ENCODE measurements at regions not wholly inside any gene's neighbourhood (a gene's known extent, or its start where the extent isn't known, plus 50 kb on each side); places are given as distances from the start of the nearest gene placed in this dataset.

DNA sequence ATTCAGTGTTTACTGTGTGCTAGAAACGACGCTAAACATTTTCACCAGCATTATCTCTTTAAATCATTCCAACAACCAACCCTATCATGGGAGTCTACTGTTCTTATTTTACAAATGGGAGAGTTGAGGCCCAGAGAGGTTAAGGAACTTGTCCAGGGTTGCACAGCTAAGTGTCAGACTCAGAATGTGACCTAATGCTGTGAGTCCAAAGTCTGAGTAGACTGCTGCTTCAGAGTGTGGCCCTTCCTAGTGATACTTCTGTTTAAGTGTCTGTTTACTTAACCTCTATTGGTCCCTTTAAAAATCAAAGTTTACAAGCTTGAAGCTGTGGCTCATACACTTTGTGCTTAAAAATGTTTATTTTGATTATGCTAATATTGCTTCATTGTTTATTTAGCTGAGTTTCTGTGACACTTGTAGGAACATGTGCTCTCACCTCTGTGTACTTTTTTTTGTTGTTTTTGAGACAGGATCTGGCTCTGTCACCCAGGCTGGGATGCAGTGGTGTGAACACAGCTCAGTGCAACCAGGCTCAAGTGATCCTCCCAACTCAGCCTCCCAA lies 84.4 kb upstream of the SYPL1 start:
- no peak for DNase-seq

DNA sequence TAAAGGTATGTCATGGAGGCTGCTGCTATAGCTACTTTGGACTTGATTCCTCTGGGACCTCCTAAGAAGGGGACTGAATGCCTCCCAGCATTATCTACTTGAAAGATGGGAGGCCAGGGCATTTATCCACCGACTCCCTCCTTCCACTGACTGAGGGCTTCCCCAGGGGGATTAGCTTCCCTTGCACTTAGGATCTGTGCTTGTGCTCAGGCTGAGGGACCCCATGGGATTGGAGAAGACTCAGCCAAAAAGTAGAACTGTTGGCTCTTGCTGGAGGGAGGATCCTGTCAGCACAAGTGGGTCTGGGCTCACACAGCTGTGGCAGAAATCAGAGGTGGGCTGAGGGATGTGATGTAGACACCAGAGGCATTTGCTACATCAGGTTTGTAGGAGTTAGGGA lies 81.5 kb upstream of the SYPL1 start:
- DNase-seq = no peak

DNA sequence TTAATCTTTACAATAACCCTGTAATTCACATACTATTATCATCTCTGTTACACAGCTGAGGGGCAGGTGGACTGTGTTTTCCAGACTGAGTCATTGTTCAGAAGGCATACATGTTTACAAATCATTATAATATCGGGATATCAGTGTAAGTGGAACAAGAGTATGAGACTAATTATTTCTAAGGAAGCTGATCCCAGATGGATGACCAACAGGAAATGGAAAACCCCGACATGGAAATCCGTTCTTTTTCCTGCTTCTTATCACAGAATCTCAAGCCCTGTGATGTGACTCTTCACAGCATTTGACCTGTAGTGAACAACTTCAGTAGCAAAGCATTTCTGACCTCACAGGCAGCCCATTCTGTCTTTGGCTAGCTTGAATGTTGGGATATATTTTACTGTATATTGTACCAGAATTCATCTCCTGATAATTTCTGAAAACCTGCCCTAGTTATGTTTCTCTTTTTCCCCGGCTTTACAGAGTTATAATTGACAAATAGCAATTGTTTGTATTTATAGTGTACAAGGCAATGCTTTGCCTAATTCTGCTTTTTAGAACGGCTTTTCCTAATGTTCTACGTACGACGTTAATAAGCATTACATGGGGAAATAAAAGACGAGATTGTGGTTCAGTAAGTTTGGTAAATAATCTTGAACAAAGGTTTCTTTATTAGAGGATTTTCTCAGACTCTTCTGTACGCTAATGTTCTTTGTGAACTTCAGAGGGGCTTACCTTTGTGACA lies 78.6 kb upstream of the SYPL1 start:
- no peak for DNase-seq

DNA sequence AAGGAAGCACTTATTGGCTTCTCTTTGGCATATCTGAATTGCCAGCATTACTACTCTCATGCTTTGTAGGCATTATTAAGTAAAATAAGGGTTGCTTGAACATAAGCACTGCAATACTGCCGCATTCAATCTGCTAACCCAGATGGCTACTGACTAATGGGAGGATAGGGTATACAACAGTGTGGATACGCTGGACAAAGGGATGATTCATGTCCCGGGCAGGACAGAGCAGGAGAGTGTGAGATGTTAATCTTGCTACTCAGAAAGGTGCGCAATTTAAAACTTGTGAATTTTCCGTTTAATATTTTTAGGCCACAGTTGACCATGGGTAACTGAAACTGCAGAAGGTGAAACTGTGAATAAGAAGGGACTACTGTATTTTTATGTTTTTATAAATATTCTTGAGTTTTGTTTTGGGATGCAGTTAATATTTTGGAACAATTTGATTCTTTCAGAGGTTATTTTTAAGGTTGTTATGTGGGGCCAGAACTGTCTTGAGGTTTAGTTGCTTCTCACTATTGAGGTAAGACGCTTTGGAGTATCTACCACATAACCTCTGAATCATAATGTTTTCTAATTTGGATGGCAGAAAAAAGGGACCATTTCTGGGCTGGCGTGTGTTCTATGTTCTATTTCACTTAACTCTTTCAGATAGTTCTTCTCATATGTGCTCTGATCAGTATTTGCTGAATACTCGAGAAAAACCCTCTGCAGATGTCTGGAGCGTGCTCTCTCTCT lies 75.7 kb upstream of the SYPL1 start:
- DNase-seq = no peak

DNA sequence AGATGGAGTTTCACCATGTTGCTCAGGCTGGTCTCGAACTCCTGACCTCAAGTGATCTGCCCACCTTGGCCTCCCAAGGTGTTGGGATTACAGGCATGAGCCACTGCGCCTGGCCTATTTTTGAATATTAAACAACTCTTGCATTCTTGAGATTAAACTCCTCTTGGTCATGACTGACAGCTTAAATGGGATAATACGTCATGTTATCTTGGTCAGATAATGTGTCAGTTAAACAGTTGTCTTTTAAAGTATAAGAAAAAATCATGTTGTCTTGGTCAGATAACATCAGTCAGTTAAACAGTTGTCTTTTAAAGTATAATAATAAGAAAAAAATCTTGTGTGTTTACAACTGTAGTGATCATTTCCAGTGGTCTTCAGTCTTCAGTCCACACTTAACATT lies 73.6 kb upstream of the SYPL1 start:
- DNase-seq = no peak

DNA sequence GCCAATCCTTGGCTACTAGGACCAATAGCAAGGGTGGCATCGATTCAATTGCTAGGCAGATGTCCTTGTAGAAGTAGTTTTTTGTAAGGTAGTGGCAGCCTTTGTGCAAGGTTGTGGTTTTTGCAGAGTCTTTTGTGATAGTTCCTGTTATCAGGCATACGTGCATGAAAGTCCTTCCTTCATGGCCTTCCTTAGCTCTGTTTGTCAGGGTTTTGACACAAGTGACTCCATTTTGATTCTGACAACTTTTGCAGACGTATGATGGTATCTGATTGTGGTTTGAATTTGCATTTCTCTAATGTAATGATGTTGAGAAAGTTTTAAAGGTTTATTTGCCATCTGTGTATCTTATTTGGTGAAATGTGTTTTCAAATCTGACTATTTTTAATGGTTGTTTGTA lies 71.8 kb upstream of the SYPL1 start:
- no peak for DNase-seq

DNA sequence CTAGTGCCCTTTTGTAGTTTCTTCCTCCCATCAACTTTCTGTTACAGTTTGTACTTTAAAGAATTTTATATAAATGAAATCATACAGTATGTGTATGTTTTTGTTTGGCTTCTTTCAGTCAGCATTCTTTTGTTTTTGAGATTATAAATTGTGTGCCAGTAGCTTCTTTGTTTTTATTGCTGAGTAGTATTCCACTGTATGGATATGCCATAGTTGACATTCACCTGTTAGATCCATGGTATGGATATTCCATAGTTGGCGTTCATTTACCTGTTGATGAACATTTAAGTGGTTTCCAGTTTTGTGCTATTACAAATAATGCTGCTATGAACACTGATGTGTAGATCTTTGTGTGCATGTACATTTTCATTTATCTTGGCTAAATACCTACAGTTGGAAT lies 70.8 kb upstream of the SYPL1 start:
- DNase-seq = no peak

DNA sequence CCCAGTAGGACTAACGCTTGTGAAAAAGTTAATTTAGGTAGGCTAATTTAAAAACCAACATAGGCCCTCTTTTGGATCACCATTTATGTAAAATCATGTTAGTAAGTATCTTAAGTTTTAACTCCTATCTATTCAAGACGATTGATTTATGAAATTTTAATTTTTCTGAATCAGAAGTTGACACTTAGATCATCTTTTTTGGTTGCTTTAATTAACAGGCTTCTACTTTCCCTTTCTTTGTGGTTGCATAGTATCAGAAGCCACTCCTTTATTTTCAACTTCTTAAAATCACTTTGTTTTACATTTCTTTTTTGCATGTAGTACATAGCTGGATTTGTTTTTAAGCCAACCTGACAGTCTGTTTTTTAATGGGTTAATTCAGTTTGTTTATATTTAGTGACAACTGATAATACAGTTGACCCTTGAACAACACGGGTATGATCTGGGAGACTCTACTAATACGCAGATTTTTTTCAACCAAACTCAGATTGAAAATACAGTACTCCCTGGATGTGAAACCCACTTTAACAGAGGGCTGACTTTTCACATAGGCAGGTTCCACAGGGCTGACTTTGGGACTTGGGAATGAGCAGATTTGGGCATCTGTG lies 69.7 kb upstream of the SYPL1 start:
- no peak for DNase-seq

DNA sequence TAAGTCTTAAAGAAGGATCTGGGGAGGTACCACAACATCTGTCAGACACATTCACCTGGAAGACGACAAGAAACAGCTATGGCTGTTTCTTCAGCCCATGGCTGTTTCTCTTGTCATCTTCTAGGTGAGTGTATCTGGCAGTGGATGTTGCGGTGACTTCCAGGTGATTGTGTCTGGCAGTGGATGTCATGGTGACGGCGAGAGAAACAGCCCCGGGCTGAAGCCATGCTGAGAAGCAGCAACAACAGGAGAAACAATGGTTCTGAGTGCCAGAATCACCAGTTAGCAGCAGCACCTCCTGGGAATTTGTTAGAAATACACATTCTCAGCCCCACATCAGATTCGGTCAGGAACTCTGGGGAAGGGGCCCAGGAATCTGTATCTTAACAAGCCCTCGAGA lies 68.6 kb upstream of the SYPL1 start:
- DNase-seq = no peak

DNA sequence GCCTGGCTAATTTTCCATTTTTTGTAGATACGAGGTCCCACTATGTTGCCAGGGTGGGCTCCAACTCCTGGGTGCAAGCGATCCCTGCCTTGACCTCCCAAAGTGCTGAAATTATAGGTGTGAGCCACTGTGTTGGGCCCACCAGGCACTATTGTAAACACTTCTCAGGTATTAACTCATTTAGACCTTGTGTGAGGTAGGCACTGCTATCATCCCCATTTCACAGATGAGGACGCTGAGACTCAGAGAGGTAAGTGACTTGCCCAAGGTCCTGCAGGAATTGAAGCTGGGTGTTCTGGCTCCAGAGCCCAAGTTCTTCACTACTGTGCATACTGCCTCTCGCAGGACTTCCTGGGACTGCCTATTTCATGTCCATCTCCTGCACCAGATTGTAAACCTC lies 67.1 kb upstream of the SYPL1 start:
- no peak for DNase-seq

DNA sequence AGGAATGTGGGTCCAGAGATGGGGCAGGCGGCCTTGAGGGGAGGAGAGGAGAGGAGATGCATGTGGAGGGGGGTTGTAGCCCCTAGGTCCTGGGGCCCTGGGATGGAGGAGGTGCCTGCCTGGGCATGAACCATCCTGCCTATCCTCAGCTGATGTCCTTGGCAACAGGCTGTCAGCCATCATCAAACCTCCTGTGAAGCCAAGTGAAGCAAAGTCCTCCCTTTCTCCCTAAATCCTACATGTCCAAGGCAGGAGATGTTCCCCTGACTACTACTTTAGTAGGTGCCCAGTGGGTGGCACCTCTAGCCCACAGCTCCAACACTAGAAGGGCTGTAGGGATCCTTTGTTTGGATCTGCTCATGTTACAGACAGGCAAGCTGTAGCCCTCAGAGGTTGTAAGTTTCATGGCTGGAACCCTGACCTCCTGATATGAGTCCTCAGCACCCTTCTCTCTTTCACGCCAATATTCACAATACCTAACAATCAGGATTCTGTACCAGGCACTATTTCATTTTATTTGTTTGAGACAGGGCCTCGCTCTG lies 66.6 kb upstream of the SYPL1 start:
- no peak for DNase-seq

DNA sequence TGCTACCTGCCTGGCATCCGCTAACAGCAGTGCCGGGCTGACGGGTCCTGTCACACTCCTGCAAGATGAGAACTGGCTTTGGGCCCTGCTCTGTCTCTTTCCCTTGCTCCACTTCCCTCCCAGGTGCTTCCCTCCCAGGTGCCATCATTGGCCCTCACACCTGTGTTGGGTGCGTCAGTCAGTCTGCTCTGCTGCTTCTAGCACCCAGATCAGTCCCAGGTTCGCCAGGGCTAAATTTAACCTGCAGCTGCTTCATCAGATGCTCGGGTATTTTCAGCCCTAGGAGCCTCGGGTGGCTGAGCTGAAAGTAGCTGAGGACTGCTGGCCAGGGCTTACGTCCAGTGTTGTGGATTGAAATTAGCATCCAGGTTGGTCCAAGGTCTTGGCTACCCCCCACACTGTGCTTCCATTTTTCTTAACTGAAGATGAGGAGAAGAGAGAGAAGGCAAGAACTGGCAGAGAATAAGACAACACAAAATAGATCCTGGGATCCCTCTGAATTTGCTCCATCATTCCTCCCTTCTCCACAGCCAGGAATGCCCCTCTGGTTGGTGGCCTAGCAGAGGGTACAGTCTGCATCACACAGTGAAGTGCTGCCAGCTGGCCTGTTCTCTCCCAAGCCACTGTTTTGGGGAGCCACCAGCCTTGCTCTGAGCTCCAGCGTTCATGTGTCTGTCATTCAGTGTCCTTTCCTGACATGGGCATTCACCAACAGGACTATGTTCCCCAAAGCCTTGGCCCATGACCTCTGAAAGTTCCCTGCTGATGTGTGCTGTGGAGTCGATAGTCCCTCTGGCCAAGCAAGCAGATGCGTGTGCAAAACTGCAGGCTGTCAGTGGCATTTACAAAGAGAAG lies 65.9 kb upstream of the SYPL1 start:
- no peak for DNase-seq

DNA sequence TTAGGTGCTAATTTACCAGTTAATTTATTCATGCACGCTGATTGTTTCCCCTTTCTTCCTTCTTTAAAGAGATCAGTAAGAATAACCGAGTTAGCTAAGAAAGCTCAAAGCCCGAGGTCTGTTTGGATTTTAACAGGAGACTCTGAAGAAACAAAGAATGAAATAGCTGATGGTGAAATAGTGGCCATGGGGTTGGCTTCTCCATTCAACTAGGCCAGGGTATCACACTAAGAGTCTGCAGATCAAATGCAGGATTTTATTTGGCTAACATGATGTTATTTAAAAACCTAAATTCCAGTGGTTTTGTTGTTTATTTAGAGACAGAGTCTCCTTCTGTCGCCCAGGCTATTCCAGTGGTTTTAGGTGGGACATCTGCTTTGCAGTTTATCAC lies 65.2 kb upstream of the SYPL1 start:
- DNase-seq = no peak

DNA sequence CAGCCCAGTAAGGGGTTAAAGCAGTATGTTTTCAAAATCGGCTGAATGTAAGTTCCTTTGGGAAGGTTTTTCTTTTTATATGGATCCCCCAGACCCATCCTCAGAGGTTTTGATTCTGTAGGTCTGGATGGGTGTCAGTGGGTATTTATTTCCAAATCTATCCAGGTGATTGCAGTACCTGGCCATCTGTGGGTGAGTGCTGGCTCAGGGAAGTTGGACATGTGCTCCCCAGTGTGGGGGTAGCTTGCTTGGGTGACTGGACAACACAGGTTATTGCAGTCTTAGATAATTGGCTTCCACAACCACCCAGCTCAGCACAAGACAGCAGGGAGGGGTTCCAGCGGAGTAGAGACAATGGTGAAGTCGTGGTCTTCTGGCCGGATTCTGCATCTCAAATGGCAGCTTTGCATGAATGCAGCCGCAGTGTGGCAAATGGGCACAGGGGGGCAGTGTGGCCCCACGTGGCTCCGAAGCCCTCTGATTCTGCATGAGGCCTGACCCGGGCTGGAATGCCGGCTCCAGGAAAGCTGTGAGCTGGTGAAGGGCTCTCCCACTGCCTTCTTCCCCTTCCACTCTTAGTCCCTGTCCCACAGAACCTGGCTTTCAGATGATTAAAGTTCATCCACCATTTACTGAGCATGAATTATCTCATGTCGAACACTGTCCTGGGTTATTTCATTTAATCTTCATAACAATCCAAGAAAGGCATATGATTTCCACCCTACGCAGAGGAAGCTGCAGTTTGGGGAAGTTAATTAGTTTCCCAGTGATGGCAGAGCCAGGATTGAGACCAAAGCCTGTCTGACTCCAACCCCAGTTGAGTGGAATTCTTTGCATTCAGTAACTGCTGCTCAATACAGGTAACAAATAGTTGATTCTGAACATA lies 64.5 kb upstream of the SYPL1 start:
- DNase-seq = peak; percentile 57

DNA sequence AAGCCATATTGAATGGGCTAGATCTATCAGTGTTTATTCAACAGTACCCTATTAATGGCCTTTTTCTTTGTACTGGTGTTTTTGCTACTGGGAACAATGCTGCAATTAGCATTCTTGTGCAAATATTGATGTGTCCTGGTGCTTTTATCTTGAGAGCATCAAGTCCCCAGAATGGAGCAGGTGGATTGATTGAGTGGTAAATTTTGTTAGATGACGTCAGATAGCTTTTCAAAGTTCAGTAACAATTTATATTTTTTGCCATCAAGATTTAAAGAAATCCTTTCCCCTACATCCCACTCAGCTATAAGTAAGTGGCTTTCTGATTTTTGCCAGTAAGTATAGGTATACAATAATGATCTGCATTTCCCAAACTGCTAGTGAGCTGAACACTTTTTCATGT lies 63.4 kb upstream of the SYPL1 start:
- no peak for DNase-seq

DNA sequence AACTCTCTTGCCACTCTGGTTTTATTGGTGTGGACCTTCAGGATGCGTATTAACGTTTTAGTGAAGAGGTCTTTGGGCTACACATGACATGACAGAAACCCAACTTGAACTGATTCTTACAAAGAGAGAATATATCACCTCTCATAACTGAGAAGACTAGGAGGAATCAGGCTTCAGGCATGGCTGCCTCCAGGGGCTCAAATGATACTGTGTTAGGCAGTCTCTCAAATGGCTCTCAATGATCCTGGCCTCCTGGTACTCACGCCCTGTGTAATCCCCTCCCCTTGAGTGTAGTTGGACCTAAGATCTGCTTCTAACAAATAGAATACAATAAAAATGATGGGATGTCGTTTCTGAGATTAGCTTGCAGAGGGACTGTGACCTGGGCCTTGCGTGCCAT lies 58.5 kb upstream of the SYPL1 start:
- no peak for DNase-seq

DNA sequence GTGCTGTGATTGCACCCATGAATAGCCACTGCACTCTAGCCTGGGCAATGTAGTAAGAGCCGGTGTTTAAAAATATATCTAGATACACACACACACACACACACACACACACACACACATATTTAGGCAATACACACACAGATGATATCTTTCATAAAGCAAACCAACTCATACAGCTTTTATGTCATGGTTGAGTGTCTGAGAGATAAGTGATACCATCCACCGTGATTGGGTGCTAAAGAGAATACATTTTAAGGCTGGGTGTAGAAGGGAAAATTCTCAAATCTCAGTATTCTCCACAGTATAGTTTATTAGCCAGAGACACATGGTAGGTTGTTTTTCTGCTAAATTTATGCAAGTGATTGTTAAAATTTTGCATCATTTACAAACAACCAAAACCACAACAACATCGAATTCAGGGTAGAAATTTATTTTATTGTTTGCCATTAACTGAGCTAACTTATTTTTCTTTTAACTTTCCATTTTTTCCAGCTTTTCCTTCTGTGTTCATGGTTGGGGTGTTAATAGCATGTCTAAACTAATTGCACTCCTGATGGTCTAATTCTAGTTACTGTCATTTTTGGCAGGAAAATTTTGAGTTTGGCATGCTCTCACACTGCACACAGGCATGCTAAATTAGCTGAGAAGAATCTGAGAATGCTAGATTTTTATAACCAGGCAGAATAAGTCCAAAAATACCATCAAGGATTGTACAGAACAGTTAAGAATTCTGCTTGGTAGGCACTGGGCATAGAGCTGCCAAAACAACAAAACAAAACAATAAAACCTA lies 57.9 kb upstream of the SYPL1 start:
- no peak for DNase-seq

DNA sequence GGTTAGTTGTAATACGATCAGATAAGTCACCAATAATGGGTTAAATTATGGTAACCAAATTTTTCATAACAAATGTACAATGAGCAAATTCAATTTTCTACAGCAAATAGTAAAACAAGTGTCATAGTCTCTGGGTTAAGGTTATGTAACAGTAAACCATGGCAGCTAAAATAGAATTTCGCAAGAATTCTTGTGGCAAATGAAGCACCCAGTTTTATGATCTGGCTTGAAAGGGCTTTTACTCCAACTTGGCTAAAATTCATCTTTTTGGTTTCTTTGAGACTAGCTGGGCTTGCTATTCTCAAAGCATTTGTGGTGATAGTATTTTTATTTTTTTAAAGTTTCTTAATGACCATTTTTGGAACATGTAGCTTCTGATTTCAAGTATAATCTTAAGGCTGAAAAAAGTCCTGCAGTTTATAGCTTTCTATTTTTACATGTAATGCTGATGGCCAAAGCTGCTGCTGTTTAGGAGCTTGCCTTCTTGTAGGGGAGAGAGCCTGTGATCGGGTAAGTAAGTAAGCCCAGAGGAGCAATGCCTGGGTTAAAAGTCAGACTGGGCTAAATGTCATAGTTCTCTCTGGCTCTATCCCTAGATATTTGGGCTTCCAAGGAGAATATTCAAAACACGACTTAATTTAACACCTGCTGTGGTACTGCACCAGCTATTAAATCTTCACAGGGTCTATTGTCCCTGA lies 55.5 kb upstream of the SYPL1 start:
- DNase-seq = no peak

DNA sequence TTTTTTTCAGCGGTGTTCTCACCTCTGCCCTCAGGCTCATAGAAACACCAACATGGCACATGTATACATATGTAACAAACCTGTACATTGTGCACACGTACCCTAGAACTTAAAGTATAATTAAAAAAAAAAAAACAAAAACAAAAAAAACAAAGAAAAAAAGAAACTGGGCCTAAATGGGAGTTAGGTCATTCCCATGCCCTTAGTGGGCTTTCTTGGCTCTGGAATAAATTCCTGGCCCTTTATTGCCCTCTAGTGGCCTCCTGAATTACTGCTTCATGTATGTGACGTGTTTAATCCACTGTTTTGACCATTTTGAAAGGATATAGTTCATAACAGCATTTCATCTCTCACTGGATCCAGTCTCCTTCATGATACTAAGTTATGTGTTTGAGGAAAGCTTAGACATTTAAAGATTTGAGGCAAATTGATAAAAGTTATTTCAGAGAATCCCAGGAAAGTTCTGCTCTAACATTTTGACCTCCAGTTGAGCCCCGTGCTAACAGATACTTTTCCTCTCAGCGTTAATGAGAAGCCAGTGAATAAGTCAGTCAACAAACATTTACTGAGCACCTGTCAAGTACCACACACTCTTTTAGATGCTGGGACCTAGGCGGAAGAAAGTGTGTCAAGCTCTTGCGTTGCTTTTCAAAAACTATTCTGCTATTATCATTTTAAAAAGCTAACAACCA lies 54.7 kb upstream of the SYPL1 start:
- peak; percentile 11 for DNase-seq
